Activated CD8-positive, alpha-beta T cell treated with anti-CD3 and anti-CD28 coated beads for 36 hours (primary cell): ENCODE measurements at regions not wholly inside any gene's neighbourhood (a gene's known extent, or its start where the extent isn't known, plus 50 kb on each side); places are given as distances from the start of the nearest gene placed in this dataset.
A peak's percentile ranks its signal among the peaks of the same experiment; 100 is the strongest.

Experiments
- ATAC-seq: fragments of 200-7000 bp; cut with Tn5 transposase; one replicate; pipeline ENCODE4 v1.10.0; 2021; ENCODE audit warnings: mild to moderate bottlenecking, moderate library complexity
- CTCF ChIA-PET: fragments of 350-600 bp; sonication (Branson Sonifier 250); formaldehyde crosslinking; loops from one replicate; lab custom pipeline; 2021; ENCODE audit warnings: antibody characterized with exemption; lab: Charles Lee
- POLR2A ChIA-PET: fragments of 350-600 bp; sonication (Branson Sonifier 250); formaldehyde crosslinking; loops from one replicate; lab custom pipeline; 2021; ENCODE audit warnings: antibody characterized with exemption; lab: Charles Lee
- DNase-seq: peaks from one replicate; pipeline ENCODE4 v3.0.0-alpha.2; 2020
- H3K27ac Mint-ChIP-seq: one replicate; pipeline ENCODE4 v1.8.0; 2021; ENCODE audit warnings: mild to moderate bottlenecking, mixed read lengths
- H3K27me3 Mint-ChIP-seq: one replicate; pipeline ENCODE4 v1.8.0; 2021; ENCODE audit warnings: mixed read lengths
- H3K36me3 Mint-ChIP-seq: one replicate; pipeline ENCODE4 v1.8.0; 2021; ENCODE audit warnings: low read depth, mixed read lengths
- H3K4me1 Mint-ChIP-seq: one replicate; pipeline ENCODE4 v1.8.0; 2021; ENCODE audit warnings: low read depth, mixed read lengths
- H3K4me3 Mint-ChIP-seq: one replicate; pipeline ENCODE4 v1.8.0; 2021; ENCODE audit warnings: mild to moderate bottlenecking, moderate library complexity, mixed read lengths
- H3K9me3 Mint-ChIP-seq: one replicate; pipeline ENCODE4 v1.8.0; 2021; ENCODE audit warnings: mixed read lengths
- CTCF ChIP-seq: fragments of 200-600 bp; IDR thresholded peaks from one replicate; pipeline ENCODE4 v1.8.0; 2022; ENCODE audit warnings: antibody characterized with exemption, mild to moderate bottlenecking
- intact Hi-C: fragments of 100-400 bp; cut with micrococcal nuclease; formaldehyde crosslinking; loops from one replicate; pipeline ENCODE4 v1.10.0; 2022

DNA sequence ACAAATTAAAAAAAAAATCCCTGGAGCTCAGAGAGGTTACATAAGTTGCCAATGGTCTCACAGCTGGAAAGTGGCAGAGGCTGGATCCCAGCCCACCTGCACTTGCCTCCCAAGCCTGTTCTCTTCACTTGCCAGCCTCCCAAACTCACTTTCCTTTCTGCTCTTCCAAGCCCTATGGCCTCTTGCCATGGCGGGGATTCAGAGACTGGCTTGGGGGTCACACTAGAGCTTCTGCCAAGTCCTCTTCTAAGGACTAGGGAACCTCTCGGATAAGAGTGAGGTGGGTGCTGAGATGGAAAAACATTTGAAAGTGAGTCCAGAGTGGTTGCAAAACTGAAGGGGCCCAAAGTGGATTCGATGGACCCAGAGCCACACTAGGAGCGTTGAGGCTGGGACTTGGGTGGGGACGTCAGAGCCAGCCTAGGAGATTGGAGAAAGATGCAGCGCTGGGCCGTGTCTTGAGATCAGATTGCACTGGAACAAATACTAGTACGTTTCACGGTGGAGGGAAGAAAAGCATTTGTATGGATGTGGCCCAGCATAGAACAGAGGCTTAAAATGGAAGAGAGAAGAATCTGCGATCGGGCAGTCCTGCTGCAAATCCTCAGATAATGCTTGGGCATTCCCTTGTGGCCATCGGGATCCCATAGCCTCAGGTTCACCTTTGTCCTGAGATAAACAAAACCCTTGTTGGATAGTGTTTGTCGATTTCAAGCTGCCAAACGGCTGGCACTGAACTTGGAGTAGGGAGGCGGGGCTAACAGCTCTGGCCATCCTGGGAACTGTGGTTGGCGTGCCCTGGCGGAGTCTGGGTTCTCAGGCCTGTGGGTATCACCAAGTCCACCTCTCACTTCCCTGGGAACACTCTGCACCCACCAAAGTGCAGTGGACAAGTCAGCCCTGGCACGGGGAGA, 84.8 kb downstream of the ING1 start:
- ChIA-PET CTCF (interaction anchor here (1.0 kb wide), 1 partner anchor 20 kb away, joined by 3 read pairs; no protein-coding TSS in a partner anchor), POLR2A (interaction anchor here (1.3 kb wide), 1 partner anchor 14 kb away, joined by 4 read pairs; no protein-coding TSS in a partner anchor)
- ATAC-seq (no peak), DNase-seq (no peak)
- intact Hi-C loops, result no loop called here
- H3K27ac Mint-ChIP-seq, result no peak overlapping the region
- H3K9me3 Mint-ChIP-seq, result no peaks in the 10 kb centered on the region
- no peak overlapping the region for H3K4me3 Mint-ChIP-seq
- no peak for TF ChIP-seq CTCF
- H3K27me3 Mint-ChIP-seq, result peaks cover 39% of the 10 kb centered on the region
- peaks cover 2% of the 10 kb centered on the region for H3K36me3 Mint-ChIP-seq
- H3K4me1 Mint-ChIP-seq, result peaks cover 12% of the 10 kb centered on the region

DNA sequence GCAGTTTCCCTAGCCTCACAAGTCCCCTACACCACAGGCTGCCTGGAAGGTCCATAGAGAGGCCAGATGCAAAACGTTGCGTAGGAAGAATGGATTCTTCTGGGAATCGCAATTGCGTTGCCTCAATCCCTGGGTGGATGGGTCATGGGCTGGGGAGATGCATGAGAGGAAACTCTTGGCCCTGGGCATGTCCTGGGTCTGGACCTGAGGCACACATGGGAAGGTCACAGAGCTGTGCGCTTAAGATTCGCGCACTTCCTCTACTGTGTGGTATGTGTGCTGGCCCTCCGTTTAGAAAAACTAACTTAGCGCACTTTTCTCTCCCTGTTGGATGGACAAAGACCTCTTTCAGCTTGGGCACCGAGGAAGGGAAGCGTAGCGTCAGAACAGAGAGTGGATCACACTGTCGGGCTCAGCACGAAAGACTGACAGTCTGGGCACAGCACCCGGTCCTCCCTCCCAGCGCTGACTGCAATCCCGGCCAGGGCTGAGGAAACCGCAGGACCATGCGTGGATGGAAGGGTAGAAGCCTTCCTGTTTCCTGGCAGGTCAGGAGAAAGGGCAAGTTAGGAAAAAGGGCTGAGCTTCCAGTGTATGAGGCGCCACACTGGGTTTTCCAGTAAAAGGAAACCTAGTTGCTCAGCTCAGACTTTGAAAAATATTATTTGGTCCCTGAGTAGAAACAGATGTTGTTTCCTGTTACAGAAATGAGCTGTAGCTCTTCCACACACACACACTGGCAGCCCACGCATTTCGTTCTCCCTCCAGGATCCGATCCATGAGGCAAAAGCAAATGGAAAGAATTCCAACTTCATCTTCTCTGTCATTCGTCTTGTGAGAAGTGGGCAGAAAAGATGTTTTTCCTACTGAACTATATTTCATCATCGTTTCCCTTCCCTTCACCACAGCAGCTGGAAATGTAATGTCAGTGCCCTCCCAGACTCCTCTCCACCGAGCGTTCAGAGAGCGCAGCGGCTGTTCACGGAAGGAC, 86.0 kb downstream of the ING1 start:
- Mint-ChIP-seq H3K4me1 (peaks cover 12% of the 10 kb centered on the region), H3K4me3 (peak overlapping the region; percentile 5), H3K27me3 (peaks cover 43% of the 10 kb centered on the region), H3K9me3 (no peaks in the 10 kb centered on the region), H3K36me3 (peaks cover 2% of the 10 kb centered on the region), H3K27ac (no peak overlapping the region)
- no peak for ATAC-seq
- DNase-seq, result no peak
- CTCF ChIA-PET, result interaction anchor here (1.4 kb wide), 1 partner anchor 344 kb away, joined by 3 read pairs; no protein-coding TSS in a partner anchor
- TF ChIP-seq CTCF, result no peak
- POLR2A ChIA-PET, result no interaction called here
- intact Hi-C loops, result no loop called here

DNA sequence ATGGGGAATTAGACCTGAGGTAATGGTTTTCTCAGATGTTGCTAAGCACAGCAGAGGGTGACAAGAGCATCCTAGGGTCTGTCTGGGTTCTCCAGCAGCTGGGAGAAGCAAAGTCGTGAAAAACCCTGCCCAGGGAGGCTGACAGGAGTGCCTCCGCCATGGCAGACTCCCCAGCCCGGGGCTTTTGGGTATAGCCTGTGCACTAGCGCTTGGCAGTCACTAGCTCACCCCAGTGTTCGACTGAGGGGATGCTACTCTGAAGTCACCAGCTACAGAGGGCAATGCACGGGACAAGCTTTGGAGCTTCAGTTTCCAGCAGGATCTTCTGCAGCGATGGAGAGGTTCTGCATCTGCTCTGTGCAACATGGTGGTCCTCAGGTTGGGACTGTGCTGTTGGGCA, 87.5 kb downstream of the ING1 start:
- TF ChIP-seq CTCF, result no peak
- intact Hi-C loops, result no loop called here
- peaks cover 12% of the 10 kb centered on the region for H3K4me1 Mint-ChIP-seq
- H3K9me3 Mint-ChIP-seq, result no peaks in the 10 kb centered on the region
- DNase-seq (peak; percentile 16), ATAC-seq (peak; percentile 58)
- ChIA-PET POLR2A (no interaction called here), CTCF (interaction anchor here (1.3 kb wide), 1 partner anchor 77 kb away, joined by 3 read pairs; no protein-coding TSS in a partner anchor)
- no peak overlapping the region for H3K4me3 Mint-ChIP-seq
- peaks cover 44% of the 10 kb centered on the region for H3K27me3 Mint-ChIP-seq
- no peak overlapping the region for H3K27ac Mint-ChIP-seq
- no peaks in the 10 kb centered on the region for H3K36me3 Mint-ChIP-seq

- ChIA-PET CTCF (no interaction called here), POLR2A (no interaction called here)
- peaks cover 40% of the 10 kb centered on the region for H3K27me3 Mint-ChIP-seq
- no peaks in the 10 kb centered on the region for H3K36me3 Mint-ChIP-seq
- ATAC-seq (no peak), DNase-seq (no peak)
- TF ChIP-seq CTCF, result no peak
- H3K4me1 Mint-ChIP-seq, result peaks cover 12% of the 10 kb centered on the region
- no peaks in the 10 kb centered on the region for H3K9me3 Mint-ChIP-seq
- H3K4me3 Mint-ChIP-seq, result no peak overlapping the region
- no peak overlapping the region for H3K27ac Mint-ChIP-seq
- intact Hi-C loops, result no loop called here
Observed at GRCh38 chr13:110802260-110802659, 88.8 kb downstream of the ING1 start.
